K562 (cell line): ENCODE measurements at regions not wholly inside any gene's neighbourhood (a gene's known extent, or its start where the extent isn't known, plus 50 kb on each side); places are given as distances from the start of the nearest gene placed in this dataset.

Experiments
- ATAC-seq: fragments of 200-7000 bp; cut with Tn5 transposase; 3 replicates; pipeline ENCODE4 v1.9.1; 2020; ENCODE audit warnings: moderate library complexity
- BruUV-seq: library from RNA; stranded (reverse); fragments of 400-500 nt; replicated peaks from 2 replicates; lab custom pipeline; 2021; lab: Mats Ljungman, UMichigan
- CTCF ChIA-PET: fragments of 300-600 bp; formaldehyde crosslinking; extraction: SDS; loops from one replicate; lab custom pipeline; 2021; ENCODE audit warnings: low intra/inter-chr PET ratio; lab: Yijun Ruan, JAX
- POLR2A ChIA-PET: fragments of 300-600, 350-650 bp; sonication (Branson Sonifier 250); formaldehyde crosslinking; extraction: SDS; loops from one replicate; lab custom pipeline; 2021; ENCODE audit warnings: antibody characterized with exemption, inconsistent platforms; lab: Yijun Ruan, JAX
- DNase-seq, 4 experiments: peaks; one replicate each; pipeline versions ENCODE4 v3.0.0 to v3.0.0-alpha.2; 2011 to 2018; ENCODE audit warnings: low spot score in 3 of 4, mixed read lengths in 3 of 4; ENCODE audit errors: extremely low read depth in 1 of 4
- FAIRE-seq: peaks from 2 replicates; lab custom pipeline; 2011; peaks lifted over from hg19 to GRCh38; lab: Jason Lieb, UNC
- H2AFZ ChIP-seq: 2 replicates; pipeline ENCODE4 v1.6.0; 2011; ENCODE audit warnings: low read depth, low read length, control low read depth, inconsistent platforms
- H3K27ac ChIP-seq: fragments of 200-600 bp; 3 replicates; pipeline ENCODE4 v1.8.0; 2011; ENCODE audit warnings: low read depth, mild to moderate bottlenecking, control low read depth, inconsistent platforms, low read length, moderate library complexity, mixed read lengths; ENCODE audit errors: extremely low read depth
- H3K27me3 ChIP-seq, 2 experiments: fragments of 300-600 bp in 1 of 2; 2 replicates in 1 of 2; 3 replicates in 1 of 2; pipeline versions ENCODE4 v1.6.0 to v1.8.0; 2011; ENCODE audit warnings: inconsistent platforms in 2 of 2, low read length in 2 of 2, mild to moderate bottlenecking in 1 of 2, mixed read lengths in 1 of 2, moderate library complexity in 1 of 2; ENCODE audit not compliant: control insufficient read depth in 2 of 2, insufficient read depth in 2 of 2
- H3K36me3 ChIP-seq: fragments of 300-600 bp; 3 replicates; pipeline ENCODE4 v1.8.0; 2011; ENCODE audit warnings: mild to moderate bottlenecking, low read length, inconsistent platforms; ENCODE audit not compliant: control insufficient read depth, insufficient read depth
- H3K4me1 ChIP-seq, 2 experiments: fragments of 200-600 bp in 1 of 2; replicated peaks in 1 of 2; 2 replicates in 1 of 2; 3 replicates in 1 of 2; pipeline versions ENCODE4 v1.5.1 to v1.8.0; 2011; ENCODE audit warnings: inconsistent platforms in 2 of 2, low read length in 2 of 2, mild to moderate bottlenecking in 1 of 2, mixed read lengths in 1 of 2, moderate library complexity in 1 of 2; ENCODE audit not compliant: control insufficient read depth in 2 of 2, insufficient read depth in 2 of 2
- H3K4me2 ChIP-seq: 2 replicates; pipeline ENCODE4 v1.6.1; 2011; ENCODE audit warnings: low read length, control low read depth, inconsistent platforms, mixed read lengths; ENCODE audit not compliant: insufficient read depth
- H3K4me3 ChIP-seq: fragments of 200-600 bp; sonication (generic), shearing (Covaris generic); 2 replicates; pipeline ENCODE4 v1.5.1; 2016; ENCODE audit warnings: control low read depth, inconsistent platforms
- H3K79me2 ChIP-seq: fragments of 200-600 bp; 3 replicates; pipeline ENCODE4 v1.8.0; 2011; ENCODE audit warnings: low read length, inconsistent platforms; ENCODE audit not compliant: control insufficient read depth, insufficient read depth
- H3K9ac ChIP-seq, 2 experiments: 2 replicates each; pipeline versions ENCODE4 v1.6.0 to v1.6.1; 2011; ENCODE audit warnings: low read depth in 2 of 2, low read length in 2 of 2, control low read depth in 1 of 2, inconsistent platforms in 1 of 2, mild to moderate bottlenecking in 1 of 2, mixed read lengths in 1 of 2; ENCODE audit not compliant: insufficient read depth in 1 of 2
- H3K9me1 ChIP-seq: one replicate; pipeline ENCODE4 v1.6.0; 2011; ENCODE audit warnings: inconsistent platforms, mild to moderate bottlenecking, low read length, moderate library complexity; ENCODE audit not compliant: control insufficient read depth, insufficient read depth
- H3K9me3 ChIP-seq: replicated peaks from 2 replicates; pipeline ENCODE4 v1.5.1; 2011; ENCODE audit warnings: low read depth, low read length, inconsistent platforms; ENCODE audit not compliant: control insufficient read depth, insufficient read depth
- H4K20me1 ChIP-seq: replicated peaks from 2 replicates; pipeline ENCODE4 v1.6.1; 2011; ENCODE audit warnings: low read length, inconsistent platforms, mixed read lengths; ENCODE audit not compliant: control insufficient read depth, insufficient read depth
- ATF1 ChIP-seq, 2 experiments: fragments of 450-650 bp in 1 of 2; IDR thresholded peaks; 2 replicates each; pipeline ENCODE4 v1.6.1; 2016; ENCODE audit warnings: missing compliant biosample characterization in 1 of 2, missing genetic modification characterization in 1 of 2
- CBFA2T2 ChIP-seq: fragments of 450-650 bp; conservative IDR thresholded peaks from 2 replicates; pipeline ENCODE4 v1.6.1; 2017; ENCODE audit warnings: mild to moderate bottlenecking
- CEBPG ChIP-seq, 3 experiments: fragments of 200-800 bp in 1 of 3; sonication (Bioruptor generic) in 1 of 3; sonication (generic) in 1 of 3; formaldehyde crosslinking in 1 of 3; IDR thresholded peaks in 2 of 3; conservative IDR thresholded peaks in 1 of 3; 2 replicates each; pipeline versions ENCODE4 v1.6.1 to v1.8.0; 2016 to 2022; ENCODE audit warnings: missing compliant biosample characterization in 2 of 3, missing genetic modification characterization in 2 of 3, mild to moderate bottlenecking in 1 of 3, missing genetic modification reagents in 1 of 3
- CSDE1 ChIP-seq, 2 experiments: fragments of 450-650 bp; IDR thresholded peaks; 2 replicates each; pipeline ENCODE4 v1.6.1; 2016; ENCODE audit warnings: mild to moderate bottlenecking in 1 of 2
- FOXO4 ChIP-seq: fragments of 450-650 bp; formaldehyde crosslinking; IDR thresholded peaks from 2 replicates; pipeline ENCODE4 v1.4.0; 2020; ENCODE audit warnings: mild to moderate bottlenecking, moderate library complexity
- JUNB ChIP-seq: fragments of 450-650 bp; formaldehyde crosslinking; conservative IDR thresholded peaks from 2 replicates; pipeline ENCODE4 v1.4.0; 2020; ENCODE audit warnings: mild to moderate bottlenecking
- KDM1A ChIP-seq, 2 experiments: fragments of 450-650 bp; IDR thresholded peaks; 2 replicates each; pipeline ENCODE4 v1.6.1; 2016; ENCODE audit warnings: mild to moderate bottlenecking in 2 of 2
- SOX6 ChIP-seq: fragments of 450-650 bp; IDR thresholded peaks from 2 replicates; pipeline ENCODE4 v1.6.1; 2014; ENCODE audit warnings: mild to moderate bottlenecking
- SRSF1 ChIP-seq: fragments of 200-400 bp; formaldehyde crosslinking; IDR thresholded peaks from 2 replicates; pipeline ENCODE4 v1.6.1; 2017; ENCODE audit warnings: mild to moderate bottlenecking, low read depth, low read length, moderate library complexity
- SRSF3 ChIP-seq: fragments of 200-400 bp; formaldehyde crosslinking; IDR thresholded peaks from 2 replicates; pipeline ENCODE4 v1.6.1; 2016; ENCODE audit warnings: mild to moderate bottlenecking, low read length, moderate library complexity; ENCODE audit not compliant: insufficient read depth
- STAT6 ChIP-seq: sonication (generic); formaldehyde crosslinking; IDR thresholded peaks from 2 replicates; pipeline ENCODE4 v1.8.1; 2023; ENCODE audit warnings: mild to moderate bottlenecking, missing genetic modification reagents
- TBL1XR1 ChIP-seq, 2 experiments: IDR thresholded peaks; 2 replicates each; pipeline ENCODE4 v1.6.1; 2012; ENCODE audit warnings: improper control_type of control experiment in 2 of 2, low read length in 2 of 2, mild to moderate bottlenecking in 1 of 2
- THRAP3 ChIP-seq: fragments of 450-650 bp; IDR thresholded peaks from 2 replicates; pipeline ENCODE4 v1.6.1; 2016; ENCODE audit warnings: mild to moderate bottlenecking, inconsistent platforms, borderline replicate concordance
- ZC3H11A ChIP-seq: IDR thresholded peaks from 2 replicates; pipeline ENCODE4 v1.6.1; 2012; ENCODE audit warnings: low read depth, low read length, improper control_type of control experiment
- ZFX ChIP-seq: sonication (generic); formaldehyde crosslinking; IDR thresholded peaks from 2 replicates; pipeline ENCODE4 v1.8.0; 2022; ENCODE audit warnings: mild to moderate bottlenecking, missing genetic modification reagents, moderate library complexity
- ZNF354B ChIP-seq: fragments of 250-450 bp; sonication (Bioruptor Pico); IDR thresholded peaks from 2 replicates; pipeline ENCODE4 v1.4.0; 2020
- WGBS: fragments of 100-300 bp; shearing (Covaris generic); methylation state at CpG from one replicate; pipeline ENCODE4 v1.1.6; 2016; ENCODE audit warnings: low coverage, mixed read lengths; ENCODE audit not compliant: insufficient coverage; ENCODE audit errors: missing lambda C conversion rate; 5-methylcytosine and 5-hydroxymethylcytosine counted together
- in situ Hi-C: fragments of 300-500 bp; cut with MboI; formaldehyde crosslinking; loops from 4 replicates; pipeline ENCODE4 v1.15.0; 2018; ENCODE audit warnings: inconsistent platforms, mixed read lengths
- intact Hi-C: fragments of 100-400 bp; cut with micrococcal nuclease; formaldehyde crosslinking; loops from 2 replicates; pipeline ENCODE4 v1.14.2; 2022

- TF ChIP-seq TBL1XR1 (IDR thresholded peaks at IDR 0.05; ENCODE audit: low read length in 2 of 2), result no peak
- no peak for TF ChIP-seq KDM1A (IDR thresholded peaks at IDR 0.05)
These were observed 222.8 kb downstream of the TENT4A start (continued) for GRCh38 chr5:6936031-6936430.

GRCh38 chr5:6937677-6938076 lies 224.4 kb downstream of the TENT4A start:
- H4K20me1 ChIP-seq, result no peaks in the 10 kb centered on the region
- no peak for TF ChIP-seq ZFX (CRISPR knock-in tag)
- no peak for TF ChIP-seq JUNB (CRISPR knock-in tag)
- no peak for TF ChIP-seq CBFA2T2
- TF ChIP-seq SRSF3, result no peak
- TF ChIP-seq ZNF354B (CRISPR knock-in tag), result no peak
- TF ChIP-seq FOXO4 (CRISPR knock-in tag), result no peak
- TF ChIP-seq CEBPG (CRISPR knock-in tag; IDR thresholded peaks at IDR 0.05), result no peak
- TF ChIP-seq CEBPG (tag; conservative IDR thresholded peaks at IDR 0.05 in 1 of 2, IDR thresholded peaks at IDR 0.05 in 1 of 2), result no peak
- TF ChIP-seq CSDE1 (IDR thresholded peaks at IDR 0.05), result no peak
- TF ChIP-seq ATF1 (CRISPR knock-in tag; IDR thresholded peaks at IDR 0.05), result no peak
- TF ChIP-seq ATF1 (tag; IDR thresholded peaks at IDR 0.05), result no peak
- no peak for TF ChIP-seq THRAP3
- TF ChIP-seq STAT6 (CRISPR knock-in tag), result no peak
- TF ChIP-seq SRSF1, result no peak
- TF ChIP-seq SOX6, result no peak
- no peak for TF ChIP-seq ZC3H11A

More at GRCh38 chr5:6937677-6938076, 224.4 kb downstream of the TENT4A start:
- H3K27ac ChIP-seq, result no peak overlapping the region
- H3K36me3 ChIP-seq, result no peaks in the 10 kb centered on the region
- H2AFZ ChIP-seq, result no peak overlapping the region
- in situ Hi-C loops (no loop called here), intact Hi-C loops (no loop called here)
- H3K9me1 ChIP-seq, result no peaks in the 10 kb centered on the region
- H3K4me1 ChIP-seq, result no peaks in the 10 kb centered on the region
- 2% methylated on average over 3 of the region's 3 CpGs for WGBS
- H3K4me3 ChIP-seq, result no peak overlapping the region
- DNase-seq, result no peak
- BruUV-seq, result no TSS peak
- CTCF ChIA-PET, result no interaction called here
- H3K4me2 ChIP-seq, result no peak overlapping the region
- no peaks in the 10 kb centered on the region for H3K27me3 ChIP-seq
- POLR2A ChIA-PET, result interaction anchor here (1.1 kb wide), 1 partner anchor 144 kb away, joined by 3 read pairs; no protein-coding TSS in a partner anchor
- H3K9ac ChIP-seq, result no peak overlapping the region
- no peak for FAIRE-seq
- ATAC-seq, result no peak
- no peaks in the 10 kb centered on the region for H3K9me3 ChIP-seq
- no peaks in the 10 kb centered on the region for H3K79me2 ChIP-seq
